Endothelial cell of umbilical vein (primary cell): ENCODE measurements at regions not wholly inside any gene's neighbourhood (a gene's known extent, or its start where the extent isn't known, plus 50 kb on each side); places are given as distances from the start of the nearest gene placed in this dataset.
"Not testable (repeated sequence)": the region's sequence is repeated elsewhere in the genome, so short reads cannot be mapped to it uniquely, and the experiment has no call there.

Experiments
- POLR2A ChIP-seq: IDR thresholded peaks from 2 replicates; pipeline ENCODE4 v1.6.1; 2012; ENCODE audit warnings: low read depth, mild to moderate bottlenecking, control low read depth, low read length
- TF ChIP-seq, protein P1 (sequence below), 2 donors: IDR thresholded peaks; 1 replicate in 1 of 2; 2 replicates in 1 of 2; pipeline ENCODE4 v1.5.1; 2011; ENCODE audit warnings: low read length in 2 of 2, mild to moderate bottlenecking in 2 of 2, moderate library complexity in 2 of 2, control low read depth in 1 of 2, inconsistent platforms in 1 of 2, low read depth in 1 of 2; ENCODE audit not compliant: insufficient read depth in 1 of 2; ENCODE audit errors: extremely low read depth in 1 of 2

DNA sequence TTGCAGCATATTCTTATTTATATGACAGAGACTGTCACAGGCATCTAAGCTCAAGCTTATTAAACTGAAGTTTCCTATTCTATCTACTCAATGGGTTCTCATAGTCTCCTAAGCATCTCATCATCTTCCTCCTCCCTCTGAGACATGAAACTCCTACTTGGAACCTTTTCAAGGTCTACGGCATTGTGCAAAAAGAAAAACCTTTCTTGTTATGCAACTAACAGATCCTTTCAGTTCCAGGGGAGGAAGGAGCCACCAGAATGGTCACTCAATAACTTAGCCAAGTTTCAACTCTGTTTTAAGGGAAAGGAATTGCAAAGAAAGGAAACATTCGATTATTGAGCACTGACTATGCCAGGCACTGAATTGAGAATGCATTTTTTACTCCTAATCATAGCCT, 98.1 kb upstream of the RRN3 start:
- TF ChIP-seq, protein P1, sequence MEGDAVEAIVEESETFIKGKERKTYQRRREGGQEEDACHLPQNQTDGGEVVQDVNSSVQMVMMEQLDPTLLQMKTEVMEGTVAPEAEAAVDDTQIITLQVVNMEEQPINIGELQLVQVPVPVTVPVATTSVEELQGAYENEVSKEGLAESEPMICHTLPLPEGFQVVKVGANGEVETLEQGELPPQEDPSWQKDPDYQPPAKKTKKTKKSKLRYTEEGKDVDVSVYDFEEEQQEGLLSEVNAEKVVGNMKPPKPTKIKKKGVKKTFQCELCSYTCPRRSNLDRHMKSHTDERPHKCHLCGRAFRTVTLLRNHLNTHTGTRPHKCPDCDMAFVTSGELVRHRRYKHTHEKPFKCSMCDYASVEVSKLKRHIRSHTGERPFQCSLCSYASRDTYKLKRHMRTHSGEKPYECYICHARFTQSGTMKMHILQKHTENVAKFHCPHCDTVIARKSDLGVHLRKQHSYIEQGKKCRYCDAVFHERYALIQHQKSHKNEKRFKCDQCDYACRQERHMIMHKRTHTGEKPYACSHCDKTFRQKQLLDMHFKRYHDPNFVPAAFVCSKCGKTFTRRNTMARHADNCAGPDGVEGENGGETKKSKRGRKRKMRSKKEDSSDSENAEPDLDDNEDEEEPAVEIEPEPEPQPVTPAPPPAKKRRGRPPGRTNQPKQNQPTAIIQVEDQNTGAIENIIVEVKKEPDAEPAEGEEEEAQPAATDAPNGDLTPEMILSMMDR (IDR thresholded peaks at IDR 0.05; ENCODE audit: extremely low read depth in 1 of 2, insufficient read depth in 1 of 2, low read depth in 1 of 2, low read length in 2 of 2): not testable (repeated sequence)
- not testable (repeated sequence) for TF ChIP-seq POLR2A
